GM12878 (cell line): ENCODE measurements at regions not wholly inside any gene's neighbourhood (a gene's known extent, or its start where the extent isn't known, plus 50 kb on each side); places are given as distances from the start of the nearest gene placed in this dataset.

ENCODE experiments used
- POLR2AphosphoS2 ChIP-seq: IDR thresholded peaks from 2 replicates; pipeline ENCODE4 v1.6.1; 2011; ENCODE audit warnings: low read depth, mild to moderate bottlenecking, low read length, improper control_type of control experiment, moderate library complexity
- ZNF622 ChIP-seq: fragments of 450-650 bp; IDR thresholded peaks from 2 replicates; pipeline ENCODE4 v1.6.1; 2017; ENCODE audit warnings: mild to moderate bottlenecking, inconsistent platforms
- TF ChIP-seq, protein P1 (sequence below): fragments of 450-650 bp; IDR thresholded peaks from 2 replicates; pipeline ENCODE4 v1.6.1; 2017; ENCODE audit warnings: mild to moderate bottlenecking, moderate library complexity
- TF ChIP-seq, protein P2 (sequence below): fragments of 450-650 bp; IDR thresholded peaks from 2 replicates; pipeline ENCODE4 v1.6.1; 2017; ENCODE audit warnings: mild to moderate bottlenecking, moderate library complexity

DNA sequence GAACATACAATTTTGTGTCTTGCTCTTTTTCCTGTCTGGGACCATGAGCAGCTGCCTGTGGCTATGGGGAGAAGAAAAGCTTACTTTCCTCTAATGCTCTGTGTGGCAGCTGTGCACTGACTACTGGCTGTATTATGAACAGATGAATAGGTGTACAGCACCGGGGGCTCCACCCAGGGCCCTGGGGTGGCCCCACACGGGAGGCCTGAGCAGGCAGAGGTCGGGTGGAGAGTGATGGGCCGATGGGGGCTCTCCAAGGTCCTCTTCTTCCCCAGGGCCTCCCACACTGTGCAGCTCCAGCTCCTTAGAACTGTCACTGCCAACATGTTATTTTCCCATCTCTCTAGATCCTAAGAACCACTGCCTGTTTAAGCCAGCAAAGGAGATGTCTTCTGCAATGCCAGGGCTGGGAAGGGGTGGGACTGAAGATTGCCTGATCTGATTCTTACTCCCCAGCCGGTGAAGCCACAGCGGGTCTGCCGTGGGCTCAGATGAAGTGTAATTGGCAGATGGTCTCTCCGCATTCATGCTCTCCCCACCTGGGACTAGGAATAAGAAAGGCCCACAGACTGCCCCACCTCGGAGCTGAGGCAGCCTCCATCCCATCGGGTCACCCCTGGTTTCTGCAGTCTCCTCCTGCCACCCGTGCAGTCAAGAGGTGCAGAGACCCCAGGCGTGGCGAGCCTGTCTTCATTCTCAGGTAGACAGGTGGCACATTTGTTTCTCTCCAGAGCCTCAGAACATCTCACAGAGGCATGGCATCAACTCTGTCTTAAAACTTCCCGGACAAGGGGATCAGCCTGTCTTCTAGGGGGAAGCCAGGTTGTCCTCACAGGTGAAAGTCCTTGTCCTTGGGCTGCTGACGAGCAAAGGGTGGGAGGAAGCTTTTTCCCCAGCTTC lies 186.5 kb upstream of the GALNT2 start (continued):
- TF ChIP-seq, protein P1, sequence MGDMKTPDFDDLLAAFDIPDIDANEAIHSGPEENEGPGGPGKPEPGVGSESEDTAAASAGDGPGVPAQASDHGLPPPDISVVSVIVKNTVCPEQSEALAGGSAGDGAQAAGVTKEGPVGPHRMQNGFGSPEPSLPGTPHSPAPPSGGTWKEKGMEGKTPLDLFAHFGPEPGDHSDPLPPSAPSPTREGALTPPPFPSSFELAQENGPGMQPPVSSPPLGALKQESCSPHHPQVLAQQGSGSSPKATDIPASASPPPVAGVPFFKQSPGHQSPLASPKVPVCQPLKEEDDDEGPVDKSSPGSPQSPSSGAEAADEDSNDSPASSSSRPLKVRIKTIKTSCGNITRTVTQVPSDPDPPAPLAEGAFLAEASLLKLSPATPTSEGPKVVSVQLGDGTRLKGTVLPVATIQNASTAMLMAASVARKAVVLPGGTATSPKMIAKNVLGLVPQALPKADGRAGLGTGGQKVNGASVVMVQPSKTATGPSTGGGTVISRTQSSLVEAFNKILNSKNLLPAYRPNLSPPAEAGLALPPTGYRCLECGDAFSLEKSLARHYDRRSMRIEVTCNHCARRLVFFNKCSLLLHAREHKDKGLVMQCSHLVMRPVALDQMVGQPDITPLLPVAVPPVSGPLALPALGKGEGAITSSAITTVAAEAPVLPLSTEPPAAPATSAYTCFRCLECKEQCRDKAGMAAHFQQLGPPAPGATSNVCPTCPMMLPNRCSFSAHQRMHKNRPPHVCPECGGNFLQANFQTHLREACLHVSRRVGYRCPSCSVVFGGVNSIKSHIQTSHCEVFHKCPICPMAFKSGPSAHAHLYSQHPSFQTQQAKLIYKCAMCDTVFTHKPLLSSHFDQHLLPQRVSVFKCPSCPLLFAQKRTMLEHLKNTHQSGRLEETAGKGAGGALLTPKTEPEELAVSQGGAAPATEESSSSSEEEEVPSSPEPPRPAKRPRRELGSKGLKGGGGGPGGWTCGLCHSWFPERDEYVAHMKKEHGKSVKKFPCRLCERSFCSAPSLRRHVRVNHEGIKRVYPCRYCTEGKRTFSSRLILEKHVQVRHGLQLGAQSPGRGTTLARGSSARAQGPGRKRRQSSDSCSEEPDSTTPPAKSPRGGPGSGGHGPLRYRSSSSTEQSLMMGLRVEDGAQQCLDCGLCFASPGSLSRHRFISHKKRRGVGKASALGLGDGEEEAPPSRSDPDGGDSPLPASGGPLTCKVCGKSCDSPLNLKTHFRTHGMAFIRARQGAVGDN = no peak
- TF ChIP-seq POLR2AphosphoS2 = no peak
- no peak for TF ChIP-seq ZNF622
- TF ChIP-seq, protein P2, sequence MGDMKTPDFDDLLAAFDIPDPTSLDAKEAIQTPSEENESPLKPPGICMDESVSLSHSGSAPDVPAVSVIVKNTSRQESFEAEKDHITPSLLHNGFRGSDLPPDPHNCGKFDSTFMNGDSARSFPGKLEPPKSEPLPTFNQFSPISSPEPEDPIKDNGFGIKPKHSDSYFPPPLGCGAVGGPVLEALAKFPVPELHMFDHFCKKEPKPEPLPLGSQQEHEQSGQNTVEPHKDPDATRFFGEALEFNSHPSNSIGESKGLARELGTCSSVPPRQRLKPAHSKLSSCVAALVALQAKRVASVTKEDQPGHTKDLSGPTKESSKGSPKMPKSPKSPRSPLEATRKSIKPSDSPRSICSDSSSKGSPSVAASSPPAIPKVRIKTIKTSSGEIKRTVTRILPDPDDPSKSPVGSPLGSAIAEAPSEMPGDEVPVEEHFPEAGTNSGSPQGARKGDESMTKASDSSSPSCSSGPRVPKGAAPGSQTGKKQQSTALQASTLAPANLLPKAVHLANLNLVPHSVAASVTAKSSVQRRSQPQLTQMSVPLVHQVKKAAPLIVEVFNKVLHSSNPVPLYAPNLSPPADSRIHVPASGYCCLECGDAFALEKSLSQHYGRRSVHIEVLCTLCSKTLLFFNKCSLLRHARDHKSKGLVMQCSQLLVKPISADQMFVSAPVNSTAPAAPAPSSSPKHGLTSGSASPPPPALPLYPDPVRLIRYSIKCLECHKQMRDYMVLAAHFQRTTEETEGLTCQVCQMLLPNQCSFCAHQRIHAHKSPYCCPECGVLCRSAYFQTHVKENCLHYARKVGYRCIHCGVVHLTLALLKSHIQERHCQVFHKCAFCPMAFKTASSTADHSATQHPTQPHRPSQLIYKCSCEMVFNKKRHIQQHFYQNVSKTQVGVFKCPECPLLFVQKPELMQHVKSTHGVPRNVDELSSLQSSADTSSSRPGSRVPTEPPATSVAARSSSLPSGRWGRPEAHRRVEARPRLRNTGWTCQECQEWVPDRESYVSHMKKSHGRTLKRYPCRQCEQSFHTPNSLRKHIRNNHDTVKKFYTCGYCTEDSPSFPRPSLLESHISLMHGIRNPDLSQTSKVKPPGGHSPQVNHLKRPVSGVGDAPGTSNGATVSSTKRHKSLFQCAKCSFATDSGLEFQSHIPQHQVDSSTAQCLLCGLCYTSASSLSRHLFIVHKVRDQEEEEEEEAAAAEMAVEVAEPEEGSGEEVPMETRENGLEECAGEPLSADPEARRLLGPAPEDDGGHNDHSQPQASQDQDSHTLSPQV = no peak
